ENCODE measurements at regions not wholly inside any gene's neighbourhood (a gene's known extent, or its start where the extent isn't known, plus 50 kb on each side); places are given as distances from the start of the nearest gene placed in this dataset.

- Histone ChIP-seq H3K9me3 (no peaks in the 10 kb centered on the region), H3K4me1 (replicated peaks) (no peaks in the 10 kb centered on the region), H3K27me3 (replicated peaks; ENCODE audit: insufficient read depth) (no peaks in the 10 kb centered on the region), H3K4me3 (no peak overlapping the region), H3K27ac (no peak overlapping the region), H3K36me3 (no peaks in the 10 kb centered on the region)
- DNase-seq (ENCODE audit: low spot score): no peak
- intact Hi-C loops (cut with DNase I): no loop called here
- no peak for TF ChIP-seq POLR2AphosphoS5 (IDR thresholded peaks at IDR 0.05)
- TF ChIP-seq, protein P1, sequence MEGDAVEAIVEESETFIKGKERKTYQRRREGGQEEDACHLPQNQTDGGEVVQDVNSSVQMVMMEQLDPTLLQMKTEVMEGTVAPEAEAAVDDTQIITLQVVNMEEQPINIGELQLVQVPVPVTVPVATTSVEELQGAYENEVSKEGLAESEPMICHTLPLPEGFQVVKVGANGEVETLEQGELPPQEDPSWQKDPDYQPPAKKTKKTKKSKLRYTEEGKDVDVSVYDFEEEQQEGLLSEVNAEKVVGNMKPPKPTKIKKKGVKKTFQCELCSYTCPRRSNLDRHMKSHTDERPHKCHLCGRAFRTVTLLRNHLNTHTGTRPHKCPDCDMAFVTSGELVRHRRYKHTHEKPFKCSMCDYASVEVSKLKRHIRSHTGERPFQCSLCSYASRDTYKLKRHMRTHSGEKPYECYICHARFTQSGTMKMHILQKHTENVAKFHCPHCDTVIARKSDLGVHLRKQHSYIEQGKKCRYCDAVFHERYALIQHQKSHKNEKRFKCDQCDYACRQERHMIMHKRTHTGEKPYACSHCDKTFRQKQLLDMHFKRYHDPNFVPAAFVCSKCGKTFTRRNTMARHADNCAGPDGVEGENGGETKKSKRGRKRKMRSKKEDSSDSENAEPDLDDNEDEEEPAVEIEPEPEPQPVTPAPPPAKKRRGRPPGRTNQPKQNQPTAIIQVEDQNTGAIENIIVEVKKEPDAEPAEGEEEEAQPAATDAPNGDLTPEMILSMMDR (IDR thresholded peaks at IDR 0.05): no peak
- TF ChIP-seq POLR2A (IDR thresholded peaks at IDR 0.05): no peak
- 48% methylated on average over 2 of the region's 2 CpGs for WGBS
Observed at GRCh38 chr2:216574046-216574445, 59.2 kb upstream of the IGFBP2 start.

- no peaks in the 10 kb centered on the region for H3K27me3 ChIP-seq (replicated peaks; ENCODE audit: insufficient read depth)
- DNase-seq (ENCODE audit: low spot score): no peak
- no peaks in the 10 kb centered on the region for H3K36me3 ChIP-seq
- H3K4me1 ChIP-seq (replicated peaks): no peaks in the 10 kb centered on the region
- H3K27ac ChIP-seq: no peak overlapping the region
- intact Hi-C loops (cut with DNase I): no loop called here
- TF ChIP-seq POLR2AphosphoS5 (IDR thresholded peaks at IDR 0.05): no peak
- TF ChIP-seq, protein P1 (IDR thresholded peaks at IDR 0.05): no peak
- TF ChIP-seq POLR2A (IDR thresholded peaks at IDR 0.05): no peak
- no peaks in the 10 kb centered on the region for H3K9me3 ChIP-seq
- WGBS: 93% methylated on average over 3 of the region's 3 CpGs
- H3K4me3 ChIP-seq: no peak overlapping the region
Observed at GRCh38 chr2:216574586-216574985, 58.6 kb upstream of the IGFBP2 start.

DNA sequence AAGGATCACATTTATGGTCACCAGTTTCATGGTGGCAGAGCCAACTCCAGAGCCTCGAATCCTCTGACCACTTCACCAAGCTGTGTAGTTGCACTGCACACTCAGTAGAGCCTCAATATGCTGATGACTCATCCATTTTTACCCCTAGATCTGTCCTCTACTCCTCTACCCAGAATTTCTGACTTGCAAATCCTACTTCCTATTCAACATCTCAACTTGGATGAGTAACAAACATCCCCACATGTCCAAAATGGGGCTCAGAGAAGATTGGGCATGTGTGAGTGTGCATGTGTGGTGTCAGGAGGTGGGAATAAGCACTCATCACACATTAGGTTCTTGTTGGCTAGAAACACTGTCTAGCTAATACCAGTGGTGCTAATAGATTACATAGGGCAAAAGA is 57.8 kb upstream of the IGFBP2 start:
- H3K27ac ChIP-seq: no peak overlapping the region
- intact Hi-C loops (cut with DNase I): no loop called here
- H3K27me3 ChIP-seq (replicated peaks; ENCODE audit: insufficient read depth): no peaks in the 10 kb centered on the region
- no peak overlapping the region for H3K4me3 ChIP-seq
- H3K9me3 ChIP-seq: no peaks in the 10 kb centered on the region
- WGBS: 88% methylated on average over 1 of the region's 1 CpG
- TF ChIP-seq POLR2AphosphoS5 (IDR thresholded peaks at IDR 0.05): no peak
- TF ChIP-seq POLR2A (IDR thresholded peaks at IDR 0.05): no peak
- TF ChIP-seq, protein P1 (IDR thresholded peaks at IDR 0.05): no peak
- DNase-seq (ENCODE audit: low spot score): no peak
- H3K36me3 ChIP-seq: no peaks in the 10 kb centered on the region
- no peaks in the 10 kb centered on the region for H3K4me1 ChIP-seq (replicated peaks)

- Histone ChIP-seq H3K4me1 (replicated peaks) (no peaks in the 10 kb centered on the region), H3K36me3 (no peaks in the 10 kb centered on the region), H3K9me3 (no peaks in the 10 kb centered on the region), H3K27me3 (replicated peaks; ENCODE audit: insufficient read depth) (no peaks in the 10 kb centered on the region), H3K27ac (no peak overlapping the region), H3K4me3 (no peak overlapping the region)
- DNase-seq (ENCODE audit: low spot score): no peak
- 88% methylated on average over 4 of the region's 4 CpGs for WGBS
- intact Hi-C loops (cut with DNase I): no loop called here
- TF ChIP-seq, protein P1 (IDR thresholded peaks at IDR 0.05): no peak
- TF ChIP-seq POLR2A (IDR thresholded peaks at IDR 0.05) (no peak), POLR2AphosphoS5 (IDR thresholded peaks at IDR 0.05) (no peak)
Observed at GRCh38 chr2:216576616-216577015, 56.6 kb upstream of the IGFBP2 start.

GRCh38 chr2:216578325-216578724 is 54.9 kb upstream of the IGFBP2 start:
- Histone ChIP-seq H3K36me3 (no peaks in the 10 kb centered on the region), H3K27me3 (replicated peaks; ENCODE audit: insufficient read depth) (no peaks in the 10 kb centered on the region), H3K9me3 (no peaks in the 10 kb centered on the region), H3K4me1 (replicated peaks) (no peaks in the 10 kb centered on the region), H3K27ac (no peak overlapping the region), H3K4me3 (no peak overlapping the region)
- no peak for TF ChIP-seq POLR2A (IDR thresholded peaks at IDR 0.05)
- TF ChIP-seq, protein P1 (IDR thresholded peaks at IDR 0.05): no peak
- no peak for TF ChIP-seq POLR2AphosphoS5 (IDR thresholded peaks at IDR 0.05)
- intact Hi-C loops (cut with DNase I): no loop called here
- 100% methylated on average over 1 of the region's 1 CpG for WGBS
- no peak for DNase-seq (ENCODE audit: low spot score)
